Pons (tissue), 1 donor: ENCODE measurements at regions not wholly inside any gene's neighbourhood (a gene's known extent, or its start where the extent isn't known, plus 50 kb on each side); places are given as distances from the start of the nearest gene placed in this dataset.
A peak's percentile ranks its signal among the peaks of the same experiment; 100 is the strongest.
"Not testable (repeated sequence)": the region's sequence is repeated elsewhere in the genome, so short reads cannot be mapped to it uniquely, and the experiment has no call there.

Experiments
- DNase-seq: peaks from one replicate; pipeline ENCODE4 v3.0.0-alpha.2; 2016; ENCODE audit warnings: low spot score

DNA sequence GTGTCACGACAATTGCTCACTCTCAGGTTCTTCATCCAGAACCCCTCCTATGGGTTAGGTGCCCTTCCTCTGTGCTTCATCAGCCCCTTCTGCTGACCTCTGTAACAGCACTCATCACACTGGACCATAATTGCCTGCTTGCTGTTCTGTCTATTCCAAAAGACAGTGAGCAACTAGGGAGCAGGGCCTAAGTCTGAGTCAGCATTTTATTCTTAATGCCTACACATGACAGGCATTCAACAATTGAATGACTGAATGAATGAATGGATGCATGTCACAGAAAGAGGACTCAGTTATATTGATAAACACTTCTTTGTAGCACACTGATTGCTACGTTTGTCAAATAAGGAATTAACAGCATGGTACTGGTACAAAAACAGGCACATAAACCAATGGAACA, 317.0 kb downstream of the ZIC3 start:
- DNase-seq: no peak

DNA sequence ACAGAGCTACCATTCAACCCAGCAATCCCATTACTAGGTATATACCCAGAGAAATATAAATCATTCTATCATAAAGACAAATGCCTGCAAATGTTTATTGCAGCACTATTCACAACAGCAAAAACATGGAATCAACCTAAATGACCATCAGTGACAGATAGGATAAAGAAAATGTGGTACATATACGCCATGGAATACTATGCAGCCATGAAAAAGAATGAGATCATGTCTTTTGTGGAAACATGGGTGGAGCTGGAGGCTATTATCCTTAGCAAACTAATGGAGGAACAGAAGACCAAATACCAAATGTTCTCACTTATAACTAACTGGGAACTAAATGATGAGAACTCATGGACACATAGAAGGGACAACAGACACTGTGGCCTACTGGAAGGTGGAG, 318.9 kb downstream of the ZIC3 start:
- not testable (repeated sequence) for DNase-seq

DNA sequence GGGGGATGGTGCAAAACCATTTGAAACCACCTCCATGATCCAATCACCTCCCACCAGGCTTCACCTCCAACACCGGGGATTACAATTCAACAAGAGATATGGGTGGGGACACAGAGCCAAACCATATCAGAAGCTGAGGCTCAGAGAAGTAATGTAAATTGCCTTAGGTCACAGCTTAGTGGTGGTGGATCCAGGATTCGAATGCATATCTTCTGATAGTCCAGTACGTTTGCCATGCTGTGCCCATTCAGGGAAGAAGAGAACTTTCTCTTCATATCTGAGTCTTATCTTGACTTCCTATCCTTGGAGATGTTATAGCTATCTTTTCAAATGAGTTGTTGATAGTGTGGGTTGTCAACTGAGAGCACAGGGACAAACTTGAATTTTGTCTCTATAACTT, 325.5 kb downstream of the ZIC3 start:
- no peak for DNase-seq

GRCh38 chrX:137896123-137896522, 330.2 kb downstream of the ZIC3 start:
- DNase-seq: no peak

- DNase-seq: no peak
Measured at GRCh38 chrX:137915466-137915865, 349.5 kb downstream of the ZIC3 start.

DNA sequence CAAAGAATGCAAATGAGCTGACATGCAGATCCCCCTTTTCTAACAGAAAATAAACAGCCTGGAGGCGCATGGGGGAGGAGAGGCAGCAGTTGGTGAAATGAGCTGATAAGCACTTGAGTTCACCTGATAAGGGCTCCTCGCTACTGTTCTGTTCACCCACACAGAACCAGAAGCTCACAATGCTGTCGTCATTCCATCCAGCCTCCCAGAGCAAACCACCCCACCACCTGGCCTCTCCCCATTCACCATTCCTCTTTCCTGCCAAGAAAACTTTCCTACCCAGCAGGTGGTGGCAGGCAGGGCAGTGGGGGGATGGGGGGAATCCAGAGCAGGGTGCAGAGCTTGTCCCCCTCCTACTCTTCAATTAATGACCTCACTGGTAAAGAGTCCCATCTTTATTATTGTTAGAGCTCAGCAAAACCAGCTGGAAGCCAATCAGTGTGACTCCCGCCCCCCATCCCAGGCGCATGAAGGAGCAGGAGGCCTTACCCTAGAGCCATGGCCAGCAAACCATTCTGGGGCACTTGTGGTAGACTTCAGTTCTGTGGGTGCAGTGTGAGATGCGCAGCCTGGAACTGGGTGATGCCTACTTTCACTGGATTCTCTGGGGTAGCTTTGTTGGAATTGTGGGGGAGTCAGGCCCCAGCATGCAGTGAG, 350.3 kb downstream of the ZIC3 start:
- no peak for DNase-seq

DNA sequence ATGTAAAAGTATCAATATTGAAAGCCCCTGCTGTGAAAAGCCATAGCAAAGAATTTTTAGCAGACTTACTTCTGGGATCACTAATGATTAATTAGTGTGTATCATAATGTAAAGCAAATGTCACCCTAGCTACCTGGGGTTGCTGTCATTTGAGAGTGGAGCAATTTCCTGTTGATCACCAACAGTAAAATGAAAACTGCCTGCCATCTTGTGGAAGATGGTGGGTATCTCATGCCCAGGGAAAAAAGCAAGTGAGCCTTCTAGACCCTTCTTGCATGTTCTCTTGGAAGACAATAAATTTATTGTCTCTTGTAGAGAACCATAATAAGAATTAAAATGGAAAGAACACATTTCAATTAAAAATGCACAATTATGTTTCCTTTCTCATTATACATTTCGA, 360.2 kb downstream of the ZIC3 start:
- peak; percentile 44 for DNase-seq

DNA sequence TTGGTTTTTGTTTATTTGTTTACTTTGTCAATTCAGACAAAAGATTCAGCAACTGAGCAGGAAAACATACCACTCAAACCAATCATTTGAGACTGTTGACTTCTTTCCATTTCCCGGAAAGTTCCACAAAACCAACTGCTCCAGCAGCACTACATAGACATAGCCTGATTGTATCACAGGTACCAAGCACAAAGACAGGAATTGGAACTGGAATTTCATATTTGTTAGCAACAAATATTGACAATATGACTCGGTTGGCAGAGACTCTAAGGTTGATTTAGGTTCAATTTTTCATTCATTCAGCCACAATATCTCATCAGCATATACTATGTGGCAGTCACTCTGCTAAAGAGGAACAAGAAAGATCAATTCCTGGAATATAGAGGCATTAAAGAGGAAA, 364.0 kb downstream of the ZIC3 start:
- no peak for DNase-seq

DNA sequence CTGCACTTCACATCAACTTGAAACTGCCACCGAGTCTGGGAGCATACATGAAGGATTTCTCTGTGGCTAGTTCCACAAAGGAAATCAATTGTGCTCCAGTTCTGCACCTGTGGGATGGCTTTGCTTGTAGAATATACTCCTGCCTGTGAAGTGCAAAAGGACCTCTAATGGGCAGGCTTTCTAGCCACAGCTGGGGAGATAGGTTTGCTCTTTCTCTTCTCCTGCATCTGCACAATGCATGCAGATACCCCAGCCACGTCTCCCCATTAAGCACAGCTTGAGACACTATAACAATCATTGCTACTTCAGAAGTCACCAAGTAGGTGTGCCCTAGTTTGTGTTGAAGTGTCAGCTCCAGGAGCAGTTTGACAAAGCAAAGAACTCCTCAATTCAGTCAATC, 364.6 kb downstream of the ZIC3 start:
- no peak for DNase-seq

DNA sequence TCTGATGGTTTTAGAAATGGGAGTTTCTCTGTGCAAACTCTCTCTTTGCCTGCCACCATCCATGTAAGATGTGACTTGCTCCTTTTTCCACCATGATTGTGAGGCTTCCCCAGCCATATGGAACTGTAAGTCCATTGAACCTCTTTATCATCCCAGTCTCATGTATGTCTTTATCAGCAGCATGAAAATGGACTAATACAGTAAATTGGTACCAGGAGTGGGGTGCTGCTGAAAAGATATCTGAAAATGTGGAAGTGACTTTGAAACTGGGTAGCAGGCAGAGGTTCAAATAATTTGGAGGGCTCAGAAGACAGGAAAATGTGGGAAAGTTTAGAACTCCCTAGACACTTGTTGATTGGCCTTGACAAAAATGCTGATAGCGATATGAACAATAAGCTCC, 368.3 kb downstream of the ZIC3 start:
- DNase-seq: not testable (repeated sequence)

- DNase-seq: not testable (repeated sequence)
Measured at GRCh38 chrX:137934887-137935286, 369.0 kb downstream of the ZIC3 start.

GRCh38 chrX:137945470-137945869, 379.5 kb downstream of the ZIC3 start:
- DNase-seq: no peak

- DNase-seq: no peak
Measured at GRCh38 chrX:137969191-137969590, 403.3 kb downstream of the ZIC3 start.

- DNase-seq: no peak
Measured at GRCh38 chrX:137982472-137983172, 416.7 kb downstream of the ZIC3 start.

DNA sequence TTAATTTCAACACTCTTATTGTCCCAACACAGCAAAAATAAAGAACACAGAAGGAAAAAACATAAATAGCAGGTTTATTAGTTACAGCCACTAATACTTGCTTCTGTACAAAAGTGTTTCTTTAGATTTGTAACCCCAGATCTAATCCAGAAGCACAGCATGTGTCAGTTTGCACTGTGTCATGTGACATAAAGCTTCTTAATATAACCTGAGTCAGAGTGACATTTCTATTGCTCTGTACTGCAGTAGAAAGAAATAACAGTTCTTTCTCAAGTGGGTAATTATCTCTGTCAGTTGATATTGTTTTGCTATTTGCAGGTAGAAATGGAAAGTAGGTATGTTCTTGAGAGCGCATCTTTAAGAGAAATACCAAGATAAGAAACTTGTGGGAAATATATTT, 422.5 kb downstream of the ZIC3 start:
- no peak for DNase-seq

GRCh38 chrX:137998619-137999018, 432.7 kb downstream of the ZIC3 start:
- DNase-seq: no peak

DNA sequence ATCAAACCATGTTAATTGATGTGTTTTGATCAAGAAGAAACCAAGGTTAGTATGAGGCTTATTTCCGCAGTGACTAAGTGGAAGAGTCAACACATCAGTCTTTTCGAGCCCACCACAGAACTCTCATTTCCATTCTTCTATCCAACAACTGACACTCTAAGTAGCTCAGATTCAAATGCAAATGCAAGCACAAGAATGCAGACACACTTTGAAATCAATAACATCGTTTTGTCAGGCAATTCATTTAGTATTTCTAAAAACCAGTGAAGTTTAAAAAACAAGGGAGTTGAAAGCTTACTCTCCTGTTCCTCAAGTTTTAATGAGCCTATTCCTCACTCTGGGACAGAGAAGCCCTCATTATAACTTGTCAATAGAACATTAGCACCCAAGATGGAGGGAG, 433.1 kb downstream of the ZIC3 start:
- no peak for DNase-seq

- no peak for DNase-seq
Measured at GRCh38 chrX:137999552-137999951, 433.6 kb downstream of the ZIC3 start.

DNA sequence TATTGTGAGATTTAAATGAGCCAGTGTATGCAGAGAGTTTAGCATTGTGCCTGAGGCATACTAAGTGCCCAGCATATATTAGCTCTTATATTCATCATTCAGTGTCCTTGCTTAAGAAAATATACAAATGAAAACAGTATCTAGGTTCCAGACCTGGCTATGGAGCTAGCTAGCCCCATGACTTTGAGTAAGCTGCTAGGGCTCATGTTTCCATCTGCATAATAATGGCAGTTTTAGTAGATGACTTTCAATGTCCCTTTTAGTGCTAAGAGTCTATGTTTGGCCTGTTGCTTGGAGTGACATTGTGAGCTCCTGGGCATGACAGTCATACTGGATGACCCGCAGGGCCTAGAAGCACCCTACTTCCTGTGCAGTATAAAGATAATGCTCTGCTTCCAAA, 435.3 kb downstream of the ZIC3 start:
- no peak for DNase-seq

DNA sequence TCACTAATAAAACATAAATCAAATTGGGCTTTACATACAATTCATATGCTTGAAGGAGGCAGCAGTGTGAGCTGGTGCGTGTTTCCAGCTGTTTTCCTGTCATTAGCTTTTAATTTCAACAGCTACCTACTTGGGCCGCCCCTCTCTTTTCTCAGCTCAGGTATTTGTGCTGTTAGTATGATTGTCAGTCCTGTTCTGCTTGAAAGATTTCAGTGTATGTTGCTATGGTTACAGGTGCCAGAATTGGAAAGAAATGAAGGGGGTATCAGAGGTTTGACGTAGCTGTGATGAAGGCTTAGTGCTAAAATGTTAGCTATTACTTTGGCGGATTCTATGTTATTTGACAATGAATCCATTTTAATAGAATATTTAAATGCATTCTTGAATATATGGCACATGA, 440.3 kb downstream of the ZIC3 start:
- no peak for DNase-seq

DNA sequence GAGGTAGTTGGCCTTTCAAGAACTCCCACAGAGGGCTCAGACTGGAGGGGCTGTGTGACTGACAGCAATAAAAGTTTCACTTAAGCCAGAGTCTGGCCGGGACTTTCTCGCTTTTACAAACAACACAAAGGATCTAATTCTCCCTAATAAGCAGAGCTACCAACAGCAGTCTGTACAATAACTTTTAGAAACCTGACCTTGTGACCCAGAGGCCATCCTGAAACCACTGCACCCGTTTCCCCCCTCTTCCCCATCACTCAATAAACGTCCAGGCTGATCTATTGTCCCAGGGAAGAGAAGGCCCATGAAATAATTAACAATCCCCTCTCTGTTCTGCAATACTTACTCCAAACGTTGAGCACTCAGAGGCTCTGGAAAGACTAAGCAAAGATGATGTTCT, 442.4 kb downstream of the ZIC3 start:
- no peak for DNase-seq

DNA sequence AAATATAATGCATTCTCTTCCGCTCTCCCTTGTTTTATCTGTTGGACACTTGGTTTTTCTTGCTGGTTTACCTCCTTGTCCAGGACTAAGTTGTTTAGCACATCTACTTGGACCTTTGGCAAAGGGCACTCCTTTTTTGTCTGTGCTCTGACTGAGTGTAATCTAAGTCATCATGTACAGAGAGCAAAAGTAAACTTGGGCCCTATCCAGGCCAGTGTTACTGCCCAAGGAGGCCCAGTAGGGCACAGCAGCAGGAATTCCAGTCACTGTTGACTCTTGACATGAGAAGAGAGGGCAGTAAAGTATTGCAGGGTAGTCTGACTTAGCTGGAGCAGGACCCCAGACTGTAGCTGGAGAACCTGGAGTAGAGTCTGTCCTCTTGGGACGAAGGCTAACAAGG, 445.5 kb downstream of the ZIC3 start:
- DNase-seq: no peak

DNA sequence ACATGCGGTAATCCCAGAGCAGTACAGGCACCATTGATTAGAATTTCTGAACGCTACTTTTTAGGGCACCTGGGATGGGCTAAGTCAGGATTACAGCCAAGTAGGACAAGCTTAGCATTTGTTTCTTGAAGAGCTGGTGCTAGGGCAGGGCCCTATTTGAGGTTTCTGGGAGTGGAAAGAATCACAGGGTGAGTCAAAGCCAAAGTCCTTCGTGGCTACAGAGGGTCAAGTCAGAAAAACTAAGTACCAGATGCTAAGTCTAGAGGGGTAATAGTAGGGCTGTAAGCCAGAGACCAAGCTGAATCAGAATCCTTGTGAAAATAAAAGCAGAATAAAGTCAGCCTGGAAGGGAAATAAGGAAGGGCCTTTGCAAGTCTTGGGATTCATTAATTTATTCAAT, 448.6 kb downstream of the ZIC3 start:
- DNase-seq: no peak
